HL-60 (cell line): ENCODE measurements at regions not wholly inside any gene's neighbourhood (a gene's known extent, or its start where the extent isn't known, plus 50 kb on each side); places are given as distances from the start of the nearest gene placed in this dataset.

Experiments
- DNase-seq, 2 experiments: peaks; one replicate each; pipeline ENCODE4 v3.0.0-alpha.2; 2010 to 2020; ENCODE audit warnings: low read depth in 1 of 2, low spot score in 1 of 2
- H3K27ac ChIP-seq: fragments of 250-450 bp; sonication (Bioruptor Pico); replicated peaks from 2 replicates; pipeline ENCODE4 v1.5.1; 2020; ENCODE audit warnings: mild to moderate bottlenecking, moderate library complexity
- H3K27me3 ChIP-seq: fragments of 250-450 bp; sonication (Bioruptor Pico); 2 replicates; pipeline ENCODE4 v1.5.1; 2021; ENCODE audit warnings: mild to moderate bottlenecking, moderate library complexity; ENCODE audit not compliant: insufficient read depth, poor library complexity, severe bottlenecking
- H3K4me3 ChIP-seq: replicated peaks from 2 replicates; pipeline ENCODE4 v1.5.1; 2011; ENCODE audit warnings: mild to moderate bottlenecking, control low read depth, low read length; ENCODE audit not compliant: insufficient read depth
- CTCF ChIP-seq: IDR thresholded peaks from one replicate; pipeline ENCODE4 v1.5.1; 2011; ENCODE audit warnings: low read length, control low read depth, inconsistent platforms; ENCODE audit not compliant: insufficient read depth
- GABPA ChIP-seq: IDR thresholded peaks from 2 replicates; pipeline ENCODE4 v1.6.1; 2012; ENCODE audit warnings: low read depth
- POLR2AphosphoS5 ChIP-seq: IDR thresholded peaks from 2 replicates; pipeline ENCODE4 v1.6.1; 2012; ENCODE audit warnings: low read depth
- REST ChIP-seq: IDR thresholded peaks from 2 replicates; pipeline ENCODE4 v1.6.1; 2012; ENCODE audit warnings: low read depth; ENCODE audit not compliant: insufficient replicate concordance
- SPI1 ChIP-seq: IDR thresholded peaks from 2 replicates; pipeline ENCODE4 v1.6.1; 2012; ENCODE audit warnings: low read depth, mild to moderate bottlenecking, borderline replicate concordance

- Histone ChIP-seq H3K27ac (no peak overlapping the region), H3K4me3 (no peak overlapping the region), H3K27me3 (no peaks in the 10 kb centered on the region)
- DNase-seq = no peak
- TF ChIP-seq GABPA (no peak), REST (no peak), CTCF (no peak), SPI1 (no peak), POLR2AphosphoS5 (no peak)
Observed at GRCh38 chr13:63851526-63851925, 2435.9 kb upstream of the PCDH20 start.

- no peak overlapping the region for H3K4me3 ChIP-seq
- no peak for TF ChIP-seq GABPA
- no peak for TF ChIP-seq REST
- no peak for TF ChIP-seq CTCF
- no peak for TF ChIP-seq SPI1
- no peak for TF ChIP-seq POLR2AphosphoS5
- no peaks in the 10 kb centered on the region for H3K27me3 ChIP-seq
- H3K27ac ChIP-seq = no peak overlapping the region
- no peak for DNase-seq
Observed at GRCh38 chr13:63843766-63844699, 2428.4 kb upstream of the PCDH20 start.

- Histone ChIP-seq H3K27me3 (no peaks in the 10 kb centered on the region), H3K4me3 (no peak overlapping the region), H3K27ac (no peak overlapping the region)
- DNase-seq = no peak
- no peak for TF ChIP-seq SPI1
- TF ChIP-seq GABPA = no peak
- TF ChIP-seq REST = no peak
- no peak for TF ChIP-seq POLR2AphosphoS5
- no peak for TF ChIP-seq CTCF
Observed at GRCh38 chr13:63842102-63842501, 2426.5 kb upstream of the PCDH20 start.
